Neural crest cell (in vitro differentiated cells): ENCODE measurements at regions not wholly inside any gene's neighbourhood (a gene's known extent, or its start where the extent isn't known, plus 50 kb on each side); places are given as distances from the start of the nearest gene placed in this dataset.

Experiments
- DNase-seq: peaks from one replicate; pipeline ENCODE4 v3.0.0; 2021; ENCODE audit warnings: low read depth, mixed read lengths, low spot score
- H3K27ac Mint-ChIP-seq: one replicate; pipeline ENCODE4 v1.8.0; 2021; ENCODE audit warnings: mild to moderate bottlenecking, mixed read lengths; ENCODE audit not compliant: unreplicated experiment
- H3K27me3 Mint-ChIP-seq: 2 replicates; pipeline ENCODE4 v1.8.0; 2021; ENCODE audit warnings: low read depth, mild to moderate bottlenecking, mixed read lengths
- H3K36me3 Mint-ChIP-seq: 2 replicates; pipeline ENCODE4 v1.8.0; 2021; ENCODE audit warnings: low read depth, mild to moderate bottlenecking, mixed read lengths
- H3K4me1 Mint-ChIP-seq: 2 replicates; pipeline ENCODE4 v1.8.0; 2021; ENCODE audit warnings: mixed read lengths
- H3K4me3 Mint-ChIP-seq: one replicate; pipeline ENCODE4 v1.8.0; 2021; ENCODE audit warnings: mild to moderate bottlenecking, mixed read lengths
- H3K9me3 Mint-ChIP-seq: 2 replicates; pipeline ENCODE4 v1.8.0; 2021; ENCODE audit warnings: mixed read lengths
- TF ChIP-seq, protein P1 (sequence below): fragments of 200-600 bp; sonication (generic); conservative IDR thresholded peaks from 2 replicates; pipeline ENCODE4 v1.5.0; 2021; ENCODE audit warnings: antibody characterized with exemption, mild to moderate bottlenecking

DNA sequence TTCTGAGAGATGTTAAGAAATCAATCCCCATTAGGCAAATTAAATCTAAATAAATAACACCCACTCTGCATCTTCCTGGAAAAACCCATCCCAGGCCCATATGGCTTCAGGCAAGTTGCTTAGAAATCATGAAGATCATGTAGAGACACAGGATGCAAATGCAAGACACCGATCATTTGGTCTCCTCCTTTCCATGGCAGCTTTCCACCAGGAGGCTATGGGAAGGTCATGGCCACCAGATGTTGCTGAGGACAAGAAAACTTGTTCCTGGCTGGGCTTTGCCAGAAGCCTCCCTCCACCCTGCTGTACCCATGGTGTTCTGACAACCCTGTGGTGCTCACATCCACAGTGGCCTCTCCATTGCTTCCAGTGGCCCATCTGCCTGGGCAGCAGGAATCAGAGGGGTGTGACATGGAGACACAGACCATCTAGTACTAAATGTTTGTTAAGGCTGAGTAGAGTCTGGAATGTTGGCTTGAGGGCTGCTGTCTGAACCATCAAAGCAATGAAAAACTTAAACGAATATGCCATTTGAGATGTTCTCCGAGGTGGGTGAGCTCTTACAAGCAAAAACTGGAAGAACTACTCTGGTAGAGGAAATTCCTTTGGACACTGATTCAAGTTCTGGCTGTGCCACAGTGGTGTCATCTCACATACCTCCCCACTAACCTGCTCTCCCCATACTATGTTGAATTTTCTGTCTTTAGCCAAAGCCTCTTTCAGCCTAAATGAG, 293.2 kb downstream of the TNS1 start:
- Mint-ChIP-seq H3K4me1 (peaks cover 25% of the 10 kb centered on the region), H3K27ac (no peak overlapping the region)

DNA sequence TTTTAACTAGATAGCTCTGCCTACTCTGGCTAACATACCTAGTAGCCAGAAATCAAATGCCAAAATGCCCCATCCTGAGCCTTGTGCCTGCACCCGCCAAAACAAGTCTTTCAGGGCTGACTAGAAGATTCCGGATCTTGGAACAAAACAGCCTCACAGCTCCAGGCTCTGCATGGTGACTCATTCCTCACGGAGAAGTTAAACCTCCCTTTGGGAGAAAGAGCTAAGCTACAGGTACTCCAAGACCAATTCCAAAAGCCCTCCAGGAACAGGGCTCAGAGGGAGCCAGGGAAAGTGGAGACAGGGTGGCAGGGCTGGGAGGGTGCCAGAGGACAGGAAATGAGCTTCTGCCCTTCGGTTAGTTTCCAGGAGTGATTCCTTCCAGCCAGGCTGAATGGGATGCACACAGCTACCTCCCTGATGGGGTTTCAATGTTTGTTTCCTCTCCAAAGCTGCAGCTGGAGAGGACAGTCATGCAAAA, 295.6 kb downstream of the TNS1 start:
- Mint-ChIP-seq H3K4me3 (no peak overlapping the region), H3K9me3 (peaks cover 6% of the 10 kb centered on the region), H3K4me1 (no peaks in the 10 kb centered on the region), H3K36me3 (no peaks in the 10 kb centered on the region), H3K27ac (no peak overlapping the region), H3K27me3 (no peaks in the 10 kb centered on the region)
- no peak for DNase-seq
- TF ChIP-seq, protein P1, sequence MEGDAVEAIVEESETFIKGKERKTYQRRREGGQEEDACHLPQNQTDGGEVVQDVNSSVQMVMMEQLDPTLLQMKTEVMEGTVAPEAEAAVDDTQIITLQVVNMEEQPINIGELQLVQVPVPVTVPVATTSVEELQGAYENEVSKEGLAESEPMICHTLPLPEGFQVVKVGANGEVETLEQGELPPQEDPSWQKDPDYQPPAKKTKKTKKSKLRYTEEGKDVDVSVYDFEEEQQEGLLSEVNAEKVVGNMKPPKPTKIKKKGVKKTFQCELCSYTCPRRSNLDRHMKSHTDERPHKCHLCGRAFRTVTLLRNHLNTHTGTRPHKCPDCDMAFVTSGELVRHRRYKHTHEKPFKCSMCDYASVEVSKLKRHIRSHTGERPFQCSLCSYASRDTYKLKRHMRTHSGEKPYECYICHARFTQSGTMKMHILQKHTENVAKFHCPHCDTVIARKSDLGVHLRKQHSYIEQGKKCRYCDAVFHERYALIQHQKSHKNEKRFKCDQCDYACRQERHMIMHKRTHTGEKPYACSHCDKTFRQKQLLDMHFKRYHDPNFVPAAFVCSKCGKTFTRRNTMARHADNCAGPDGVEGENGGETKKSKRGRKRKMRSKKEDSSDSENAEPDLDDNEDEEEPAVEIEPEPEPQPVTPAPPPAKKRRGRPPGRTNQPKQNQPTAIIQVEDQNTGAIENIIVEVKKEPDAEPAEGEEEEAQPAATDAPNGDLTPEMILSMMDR = no peak

More for the DNA sequence above, 293.2 kb downstream of the TNS1 start:
- Mint-ChIP-seq H3K36me3 (no peaks in the 10 kb centered on the region), H3K9me3 (peaks cover 6% of the 10 kb centered on the region), H3K27me3 (no peaks in the 10 kb centered on the region), H3K4me3 (no peak overlapping the region)
- TF ChIP-seq, protein P1 = no peak
- no peak for DNase-seq

DNA sequence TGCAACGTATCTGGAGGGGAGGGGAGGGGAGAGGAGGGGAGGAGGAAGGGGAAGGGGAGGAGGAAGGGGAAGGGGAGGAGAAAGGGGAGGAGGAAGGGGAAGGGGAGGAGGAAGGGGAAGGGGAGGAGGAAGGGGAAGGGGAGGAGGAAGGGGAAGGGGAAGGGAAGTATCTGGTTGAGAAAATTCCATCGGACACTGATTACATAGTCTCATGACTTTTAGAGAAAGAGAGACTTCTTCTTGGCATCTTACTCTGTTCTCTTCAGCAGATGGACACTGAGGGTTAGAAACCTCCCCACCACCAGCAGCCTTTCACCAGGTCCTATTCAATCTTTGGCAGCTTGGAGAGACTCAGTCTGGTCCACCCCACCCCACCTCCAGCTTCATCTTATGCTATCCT, 296.3 kb downstream of the TNS1 start:
- Mint-ChIP-seq H3K4me3 (no peak overlapping the region), H3K4me1 (no peaks in the 10 kb centered on the region), H3K36me3 (no peaks in the 10 kb centered on the region), H3K9me3 (peaks cover 6% of the 10 kb centered on the region), H3K27ac (peak overlapping the region; percentile 5), H3K27me3 (no peaks in the 10 kb centered on the region)
- no peak for DNase-seq
- TF ChIP-seq, protein P1 = no peak

DNA sequence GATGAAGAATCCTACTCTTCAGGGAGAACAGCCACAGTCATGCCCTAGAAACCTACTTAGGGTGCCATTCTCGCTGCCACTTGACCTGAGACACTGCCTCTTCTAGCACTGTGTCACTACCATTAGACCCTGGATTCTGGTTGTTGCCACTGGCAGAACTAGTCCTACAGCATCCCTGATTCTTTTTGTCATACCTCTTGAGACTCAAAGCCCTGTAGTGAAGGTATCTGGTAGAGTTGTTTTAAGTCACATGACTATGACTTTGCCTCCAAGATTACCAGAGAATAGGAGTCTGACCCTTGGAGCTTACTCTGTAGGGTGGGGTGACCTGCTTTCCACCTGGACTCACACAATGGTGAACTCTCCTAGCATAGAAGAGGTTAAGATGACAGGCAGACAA, 296.7 kb downstream of the TNS1 start:
- Mint-ChIP-seq H3K27ac (peak overlapping the region; percentile 30), H3K9me3 (peaks cover 6% of the 10 kb centered on the region), H3K27me3 (no peaks in the 10 kb centered on the region), H3K4me1 (no peaks in the 10 kb centered on the region), H3K4me3 (no peak overlapping the region), H3K36me3 (no peaks in the 10 kb centered on the region)
- DNase-seq = no peak
- TF ChIP-seq, protein P1 = no peak

DNA sequence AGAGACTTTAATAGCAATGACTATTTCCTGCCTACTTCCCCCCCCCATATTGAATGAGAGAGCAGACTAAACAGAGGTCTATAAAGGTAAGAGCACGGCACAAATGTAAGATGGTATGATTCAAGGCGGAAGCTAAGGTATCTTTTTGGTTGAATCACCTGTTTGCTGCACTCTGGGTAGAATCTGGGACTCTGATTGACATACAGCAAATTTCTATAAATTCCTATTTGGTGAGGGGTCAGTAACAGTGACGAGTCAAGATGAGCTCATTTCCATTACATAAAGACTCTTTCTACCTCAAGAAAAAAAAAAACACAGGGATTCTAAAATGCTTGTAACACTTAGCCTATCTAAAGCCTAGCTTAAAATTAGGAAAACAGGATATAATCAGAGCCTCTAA, 297.3 kb downstream of the TNS1 start:
- TF ChIP-seq, protein P1 = no peak
- H3K9me3 Mint-ChIP-seq = peaks cover 6% of the 10 kb centered on the region
- H3K4me3 Mint-ChIP-seq = no peak overlapping the region
- H3K4me1 Mint-ChIP-seq = no peaks in the 10 kb centered on the region
- H3K27me3 Mint-ChIP-seq = no peaks in the 10 kb centered on the region
- DNase-seq = no peak
- no peaks in the 10 kb centered on the region for H3K36me3 Mint-ChIP-seq
- no peak overlapping the region for H3K27ac Mint-ChIP-seq
